ENCODE measurements at regions not wholly inside any gene's neighbourhood (a gene's known extent, or its start where the extent isn't known, plus 50 kb on each side); places are given as distances from the start of the nearest gene placed in this dataset.

GRCh38 chr2:194291104-194291503 lies 1365.9 kb upstream of the SLC39A10 start:
- TF ChIP-seq EZH2 (IDR thresholded peaks at IDR 0.05; ENCODE audit: insufficient read depth, low read length): no peak
- no peak for TF ChIP-seq CTCF (IDR thresholded peaks at IDR 0.05; ENCODE audit: insufficient read depth, low read depth, low read length)
